HepG2 (cell line): ENCODE measurements at regions not wholly inside any gene's neighbourhood (a gene's known extent, or its start where the extent isn't known, plus 50 kb on each side); places are given as distances from the start of the nearest gene placed in this dataset.

Source experiments
- ATAC-seq: fragments of 200-7000 bp; cut with Tn5 transposase; 3 replicates; pipeline ENCODE4 v1.9.1; 2020; ENCODE audit warnings: mild to moderate bottlenecking, moderate library complexity
- BruUV-seq: library from RNA; stranded (reverse); fragments of 400-500 nt; replicated peaks from 2 replicates; lab custom pipeline; 2021; lab: Mats Ljungman, UMichigan
- CTCF ChIA-PET: fragments of 300-600 bp; formaldehyde crosslinking; extraction: SDS; loops from one replicate; lab custom pipeline; 2021; ENCODE audit warnings: low total read pairs, inconsistent platforms, low intra/inter-chr PET ratio; lab: Yijun Ruan, JAX
- POLR2A ChIA-PET: fragments of 350-600 bp; sonication (Branson Sonifier 250); formaldehyde crosslinking; loops from one replicate; lab custom pipeline; 2020; ENCODE audit warnings: antibody characterized with exemption, inconsistent platforms; lab: Yijun Ruan, JAX
- DNase-seq: peaks from one replicate; pipeline ENCODE4 v3.0.0-alpha.2; 2015; ENCODE audit warnings: low spot score
- FAIRE-seq: peaks from 3 replicates; lab custom pipeline; 2011; peaks lifted over from hg19 to GRCh38; lab: Jason Lieb, UNC
- H2AFZ ChIP-seq: one replicate; pipeline ENCODE4 v1.6.1; 2011; ENCODE audit warnings: low read length, inconsistent platforms
- H3K27ac ChIP-seq: fragments of 300-600 bp; 3 replicates; pipeline ENCODE4 v1.8.0; 2011; ENCODE audit warnings: mixed run types, mild to moderate bottlenecking, mixed read lengths, low read length, inconsistent platforms; ENCODE audit not compliant: insufficient read depth; ENCODE audit errors: extremely low read length
- H3K27me3 ChIP-seq, 2 experiments: fragments of 200-600 bp in 1 of 2; 2 replicates in 1 of 2; 3 replicates in 1 of 2; pipeline versions ENCODE4 v1.6.0 to v1.8.0; 2011; ENCODE audit warnings: low read length in 2 of 2, mild to moderate bottlenecking in 2 of 2, moderate library complexity in 2 of 2, inconsistent platforms in 1 of 2; ENCODE audit not compliant: insufficient read depth in 2 of 2, control insufficient read depth in 1 of 2
- H3K36me3 ChIP-seq, 2 experiments: fragments of 200-600 bp in 1 of 2; replicated peaks in 1 of 2; 2 replicates in 1 of 2; 3 replicates in 1 of 2; pipeline versions ENCODE4 v1.5.1 to v1.8.0; 2011; ENCODE audit warnings: low read length in 2 of 2, inconsistent platforms in 1 of 2; ENCODE audit not compliant: insufficient read depth in 2 of 2, control insufficient read depth in 1 of 2
- H3K4me1 ChIP-seq: 2 replicates; pipeline ENCODE4 v1.5.1; 2012; ENCODE audit warnings: low read length, inconsistent platforms; ENCODE audit not compliant: insufficient read depth
- H3K4me2 ChIP-seq: 2 replicates; pipeline ENCODE4 v1.6.0; 2011; ENCODE audit warnings: low read depth, low read length, inconsistent platforms
- H3K4me3 ChIP-seq, 3 experiments: fragments of 200-600 bp in 1 of 3; sonication (generic), shearing (Covaris generic) in 1 of 3; replicated peaks in 1 of 3; 2 replicates each; pipeline ENCODE4 v1.5.1; 2011 to 2016; ENCODE audit warnings: low read length in 3 of 3, inconsistent platforms in 2 of 3, low read depth in 2 of 3, mild to moderate bottlenecking in 2 of 3, control low read depth in 1 of 3, mixed read lengths in 1 of 3; ENCODE audit not compliant: insufficient read depth in 1 of 3
- H3K79me2 ChIP-seq: one replicate; pipeline ENCODE4 v1.6.1; 2011; ENCODE audit warnings: low read length, inconsistent platforms; ENCODE audit not compliant: insufficient read depth
- H3K9ac ChIP-seq: 2 replicates; pipeline ENCODE4 v1.6.0; 2011; ENCODE audit warnings: mild to moderate bottlenecking, low read depth, low read length, inconsistent platforms; ENCODE audit not compliant: insufficient read depth
- H3K9me3 ChIP-seq: 2 replicates; pipeline ENCODE4 v1.5.1; 2012; ENCODE audit warnings: mild to moderate bottlenecking, low read length
- H4K20me1 ChIP-seq: 2 replicates; pipeline ENCODE4 v1.6.0; 2011; ENCODE audit warnings: inconsistent platforms, mild to moderate bottlenecking, low read length, moderate library complexity; ENCODE audit not compliant: insufficient read depth
- BHLHE40 ChIP-seq: IDR thresholded peaks from 2 replicates; pipeline ENCODE4 v1.6.1; 2011; ENCODE audit warnings: low read length, improper control_type of control experiment
- CCDC6 ChIP-seq: sonication (generic); formaldehyde crosslinking; IDR thresholded peaks from 2 replicates; pipeline ENCODE4 v1.8.1; 2022; ENCODE audit warnings: mild to moderate bottlenecking, missing genetic modification reagents, moderate library complexity
- FOXA3 ChIP-seq: IDR thresholded peaks from 2 replicates; pipeline ENCODE4 v1.6.1; 2016; ENCODE audit warnings: missing genetic modification reagents, missing compliant biosample characterization
- ISL2 ChIP-seq: sonication (generic); formaldehyde crosslinking; IDR thresholded peaks from 2 replicates; pipeline ENCODE4 v1.5.0; 2020; ENCODE audit warnings: missing genetic modification reagents
- KAT8 ChIP-seq: IDR thresholded peaks from 2 replicates; pipeline ENCODE4 v1.6.1; 2016; ENCODE audit warnings: missing genetic modification reagents, missing compliant biosample characterization
- KMT2B ChIP-seq: IDR thresholded peaks from 2 replicates; pipeline ENCODE4 v1.6.1; 2016; ENCODE audit warnings: missing genetic modification reagents, missing compliant biosample characterization
- LBX2 ChIP-seq: sonication (generic); formaldehyde crosslinking; IDR thresholded peaks from 2 replicates; pipeline ENCODE4 v1.5.0; 2020; ENCODE audit warnings: missing genetic modification reagents, mild to moderate bottlenecking, borderline replicate concordance
- MATR3 ChIP-seq: sonication (generic); formaldehyde crosslinking; IDR thresholded peaks from 2 replicates; pipeline ENCODE4 v1.4.0; 2020; ENCODE audit warnings: missing genetic modification reagents
- MBD4 ChIP-seq: IDR thresholded peaks from 2 replicates; pipeline ENCODE4 v1.6.1; 2012; ENCODE audit warnings: low read length, inconsistent platforms, borderline replicate concordance
- NR1H2 ChIP-seq: sonication (generic); formaldehyde crosslinking; IDR thresholded peaks from 2 replicates; pipeline ENCODE4 v1.8.1; 2022; ENCODE audit warnings: low read depth, missing genetic modification reagents, borderline replicate concordance
- POLR2AphosphoS2 ChIP-seq: IDR thresholded peaks from 2 replicates; pipeline ENCODE4 v1.6.1; 2011; ENCODE audit warnings: low read depth, low read length, improper control_type of control experiment
- ZBTB21 ChIP-seq: sonication (generic); formaldehyde crosslinking; IDR thresholded peaks from 2 replicates; pipeline ENCODE4 v1.4.0; 2020; ENCODE audit warnings: missing genetic modification reagents
- ZMYM2 ChIP-seq: sonication (generic); formaldehyde crosslinking; IDR thresholded peaks from 2 replicates; pipeline ENCODE4 v1.8.0; 2022; ENCODE audit warnings: mild to moderate bottlenecking, missing genetic modification reagents
- ZMYM3 ChIP-seq: sonication (generic); formaldehyde crosslinking; IDR thresholded peaks from 2 replicates; pipeline ENCODE4 v1.5.1; 2020; ENCODE audit warnings: mild to moderate bottlenecking, missing genetic modification reagents
- ZMYM4 ChIP-seq: sonication (generic); formaldehyde crosslinking; IDR thresholded peaks from 2 replicates; pipeline ENCODE4 v1.8.1; 2023; ENCODE audit warnings: mild to moderate bottlenecking, missing genetic modification reagents
- ZNF605 ChIP-seq: sonication (generic); formaldehyde crosslinking; IDR thresholded peaks from 2 replicates; pipeline ENCODE4 v1.8.0; 2022; ENCODE audit warnings: mild to moderate bottlenecking, missing genetic modification reagents
- ZNF672 ChIP-seq: sonication (generic); formaldehyde crosslinking; IDR thresholded peaks from 2 replicates; pipeline ENCODE4 v1.8.1; 2022; ENCODE audit warnings: missing genetic modification reagents
- ZZZ3 ChIP-seq: sonication (generic); formaldehyde crosslinking; IDR thresholded peaks from 2 replicates; pipeline ENCODE4 v1.4.0; 2020; ENCODE audit warnings: missing genetic modification reagents, mild to moderate bottlenecking, borderline replicate concordance
- WGBS: methylation state at CpG from one replicate; pipeline ENCODE4 v1.1.6; 2017; ENCODE audit warnings: low lambda C conversion rate; 5-methylcytosine and 5-hydroxymethylcytosine counted together
- in situ Hi-C: cut with HindIII; loops from 2 replicates; pipeline ENCODE4 v1.10.0; 2017; ENCODE audit warnings: low pct_unique_long_range_greater_than_20kb; ENCODE audit not compliant: extremely low pct_ligation_motif_present
- intact Hi-C: fragments of 100-400 bp; cut with micrococcal nuclease; formaldehyde crosslinking; loops from one replicate; pipeline ENCODE4 v1.10.0; 2022; ENCODE audit not compliant: unreplicated experiment
- TF ChIP-seq, protein P1 (sequence below): sonication (generic); formaldehyde crosslinking; IDR thresholded peaks from 2 replicates; pipeline ENCODE4 v1.5.0; 2020; ENCODE audit warnings: mild to moderate bottlenecking, missing genetic modification reagents

DNA sequence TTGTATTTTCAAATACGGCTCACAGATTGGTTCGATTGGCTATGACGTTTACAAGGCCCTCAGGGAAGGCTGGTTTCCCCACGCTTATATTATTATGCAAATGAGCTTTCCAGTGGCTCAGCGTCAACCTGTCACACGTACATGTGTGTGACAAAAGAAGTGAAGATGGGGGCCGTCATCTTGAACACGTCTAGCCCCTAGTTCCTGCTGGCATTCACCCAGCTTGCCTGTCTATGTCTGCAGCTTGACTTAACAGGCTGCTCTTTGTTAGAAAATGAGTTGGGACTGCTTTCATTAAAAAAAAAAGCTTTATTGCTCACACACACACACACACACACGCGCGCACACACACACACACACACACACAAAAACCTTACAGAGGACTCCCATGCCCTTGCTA lies 283.6 kb upstream of the CTSO start:
- DNase-seq: no peak
- Histone ChIP-seq H3K9me3 (no peaks in the 10 kb centered on the region), H3K79me2 (no peaks in the 10 kb centered on the region), H3K27ac (no peak overlapping the region), H4K20me1 (no peaks in the 10 kb centered on the region), H3K4me3 (no peak overlapping the region), H3K27me3 (no peaks in the 10 kb centered on the region), H2AFZ (no peak overlapping the region), H3K4me2 (no peak overlapping the region), H3K9ac (no peak overlapping the region), H3K4me1 (no peaks in the 10 kb centered on the region), H3K36me3 (no peaks in the 10 kb centered on the region)
- POLR2A ChIA-PET: no interaction called here
- WGBS: 21% methylated on average over 11 of the region's 11 CpGs
- no TSS peak for BruUV-seq
- ATAC-seq: no peak
- no peak for TF ChIP-seq FOXA3 (CRISPR knock-in tag)
- no peak for TF ChIP-seq ISL2
- TF ChIP-seq ZNF605 (CRISPR knock-in tag): no peak
- TF ChIP-seq, protein P1, sequence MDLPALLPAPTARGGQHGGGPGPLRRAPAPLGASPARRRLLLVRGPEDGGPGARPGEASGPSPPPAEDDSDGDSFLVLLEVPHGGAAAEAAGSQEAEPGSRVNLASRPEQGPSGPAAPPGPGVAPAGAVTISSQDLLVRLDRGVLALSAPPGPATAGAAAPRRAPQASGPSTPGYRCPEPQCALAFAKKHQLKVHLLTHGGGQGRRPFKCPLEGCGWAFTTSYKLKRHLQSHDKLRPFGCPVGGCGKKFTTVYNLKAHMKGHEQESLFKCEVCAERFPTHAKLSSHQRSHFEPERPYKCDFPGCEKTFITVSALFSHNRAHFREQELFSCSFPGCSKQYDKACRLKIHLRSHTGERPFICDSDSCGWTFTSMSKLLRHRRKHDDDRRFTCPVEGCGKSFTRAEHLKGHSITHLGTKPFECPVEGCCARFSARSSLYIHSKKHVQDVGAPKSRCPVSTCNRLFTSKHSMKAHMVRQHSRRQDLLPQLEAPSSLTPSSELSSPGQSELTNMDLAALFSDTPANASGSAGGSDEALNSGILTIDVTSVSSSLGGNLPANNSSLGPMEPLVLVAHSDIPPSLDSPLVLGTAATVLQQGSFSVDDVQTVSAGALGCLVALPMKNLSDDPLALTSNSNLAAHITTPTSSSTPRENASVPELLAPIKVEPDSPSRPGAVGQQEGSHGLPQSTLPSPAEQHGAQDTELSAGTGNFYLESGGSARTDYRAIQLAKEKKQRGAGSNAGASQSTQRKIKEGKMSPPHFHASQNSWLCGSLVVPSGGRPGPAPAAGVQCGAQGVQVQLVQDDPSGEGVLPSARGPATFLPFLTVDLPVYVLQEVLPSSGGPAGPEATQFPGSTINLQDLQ: no peak
- TF ChIP-seq NR1H2: no peak
- TF ChIP-seq MATR3 (CRISPR knock-in tag): no peak
- intact Hi-C loops: no loop called here
- in situ Hi-C loops: no loop called here
- FAIRE-seq: no peak
- CTCF ChIA-PET: no interaction called here

- Histone ChIP-seq H3K4me3 (no peak overlapping the region), H3K27ac (no peak overlapping the region), H3K36me3 (no peaks in the 10 kb centered on the region)
- DNase-seq (no peak), FAIRE-seq (no peak)
- no TSS peak for BruUV-seq
- in situ Hi-C loops: no loop called here
- no peak for TF ChIP-seq KAT8 (CRISPR knock-in tag)
- TF ChIP-seq KMT2B: no peak
- no peak for TF ChIP-seq BHLHE40
- TF ChIP-seq POLR2AphosphoS2: no peak
- TF ChIP-seq ZNF672 (CRISPR knock-in tag): no peak
- no peak for TF ChIP-seq ZMYM3 (CRISPR knock-in tag)
- TF ChIP-seq ZZZ3 (CRISPR knock-in tag): no peak
- no peak for TF ChIP-seq CCDC6 (CRISPR knock-in tag)
- TF ChIP-seq MBD4: no peak
- TF ChIP-seq ZBTB21 (CRISPR knock-in tag): no peak
- TF ChIP-seq ZMYM2 (CRISPR knock-in tag): no peak
- no peak for TF ChIP-seq LBX2 (CRISPR knock-in tag)
- TF ChIP-seq ZMYM4 (CRISPR knock-in tag): no peak
- TF ChIP-seq, all 625 proteins: peak for 0
- H3K79me2 ChIP-seq: no peaks in the 10 kb centered on the region
- intact Hi-C loops: no loop called here
- H3K4me2 ChIP-seq: no peak overlapping the region
- ATAC-seq: no peak
- H3K27me3 ChIP-seq: no peaks in the 10 kb centered on the region
- POLR2A ChIA-PET: no interaction called here
- no peak overlapping the region for H3K9ac ChIP-seq
- no peak overlapping the region for H2AFZ ChIP-seq
- H3K4me1 ChIP-seq: no peaks in the 10 kb centered on the region
- CTCF ChIA-PET: no interaction called here
- 0 out of 2 replicates have a peak, but pooled peaks cover 2% of the 10 kb centered on the region for H4K20me1 ChIP-seq
- 0% methylated on average over 1 of the region's 1 CpG for WGBS
- no peaks in the 10 kb centered on the region for H3K9me3 ChIP-seq
Measured at GRCh38 chr4:156230176-156230575, 276.5 kb upstream of the CTSO start.
